HG03060 (cell line): ENCODE measurements at regions not wholly inside any gene's neighbourhood (a gene's known extent, or its start where the extent isn't known, plus 50 kb on each side); places are given as distances from the start of the nearest gene placed in this dataset.
"Not testable (repeated sequence)": the region's sequence is repeated elsewhere in the genome, so short reads cannot be mapped to it uniquely, and the experiment has no call there.

Experiments used
- ATAC-seq: cut with Tn5 transposase; IDR thresholded peaks from one replicate; pipeline ENCODE4 v1.9.1; 2021; ENCODE audit warnings: low read depth, moderate number of reproducible peaks; ENCODE audit not compliant: unreplicated experiment

- no peak for ATAC-seq
Measured at GRCh38 chr10:130340816-130341215, 204.6 kb downstream of the GLRX3 start.

- no peak for ATAC-seq
Measured at GRCh38 chr10:130341356-130341755, 205.2 kb downstream of the GLRX3 start.

- ATAC-seq, result no peak
Measured at GRCh38 chr10:130345728-130346127, 209.5 kb downstream of the GLRX3 start.

- ATAC-seq, result no peak
Measured at GRCh38 chr10:130350996-130351395, 214.8 kb downstream of the GLRX3 start.

GRCh38 chr10:130351466-130352290, 215.5 kb downstream of the GLRX3 start:
- ATAC-seq, result no peak

- ATAC-seq, result no peak
Measured at GRCh38 chr10:130352291-130352645, 216.1 kb downstream of the GLRX3 start.

GRCh38 chr10:130353928-130354572, 217.9 kb downstream of the GLRX3 start:
- ATAC-seq, result no peak

- ATAC-seq, result no peak
Measured at GRCh38 chr10:130354573-130354954, 218.4 kb downstream of the GLRX3 start.

- ATAC-seq, result no peak
Measured at GRCh38 chr10:130354976-130355795, 219.0 kb downstream of the GLRX3 start.

- ATAC-seq, result not testable (repeated sequence)
Measured at GRCh38 chr10:130356429-130356828, 220.2 kb downstream of the GLRX3 start.

- ATAC-seq, result no peak
Measured at GRCh38 chr10:130357226-130357625, 221.0 kb downstream of the GLRX3 start.

GRCh38 chr10:130357951-130358350, 221.8 kb downstream of the GLRX3 start:
- no peak for ATAC-seq

- no peak for ATAC-seq
Measured at GRCh38 chr10:130358981-130359650, 222.9 kb downstream of the GLRX3 start.

GRCh38 chr10:130359711-130360110, 223.5 kb downstream of the GLRX3 start:
- ATAC-seq, result no peak

- ATAC-seq, result no peak
Measured at GRCh38 chr10:130360826-130361311, 224.7 kb downstream of the GLRX3 start.

GRCh38 chr10:130361351-130362105, 225.3 kb downstream of the GLRX3 start:
- ATAC-seq, result no peak

- no peak for ATAC-seq
Measured at GRCh38 chr10:130362308-130362761, 226.1 kb downstream of the GLRX3 start.

GRCh38 chr10:130363051-130363450, 226.9 kb downstream of the GLRX3 start:
- ATAC-seq, result no peak

GRCh38 chr10:130363899-130364445, 227.8 kb downstream of the GLRX3 start:
- no peak for ATAC-seq
